Esophagus muscularis mucosa (tissue), 4 donors: ENCODE measurements at regions not wholly inside any gene's neighbourhood (a gene's known extent, or its start where the extent isn't known, plus 50 kb on each side); places are given as distances from the start of the nearest gene placed in this dataset.

Experiments used
- DNase-seq: peaks from one replicate; pipeline ENCODE4 v3.0.0-alpha.2; 2017; ENCODE audit errors: extremely low spot score
- H3K27ac ChIP-seq, 4 donors: fragments of 200-600 bp; sonication (generic); replicated peaks in 1 of 4; 1 replicate in 3 of 4; 2 replicates in 1 of 4; pipeline ENCODE4 v1.5.1; 2016 to 2019; ENCODE audit warnings: mild to moderate bottlenecking in 1 of 4
- H3K27me3 ChIP-seq, 4 donors: fragments of 200-600 bp; sonication (generic); one replicate each; pipeline versions ENCODE4 v1.5.1 to v1.6.0; 2016 to 2019
- H3K36me3 ChIP-seq, 4 donors: fragments of 200-600 bp; sonication (generic); one replicate each; pipeline ENCODE4 v1.5.1; 2016 to 2019
- H3K4me1 ChIP-seq, 4 donors: fragments of 200-600 bp; sonication (generic); one replicate each; pipeline ENCODE4 v1.5.1; 2016 to 2019
- H3K4me3 ChIP-seq, 4 donors: fragments of 200-600 bp; sonication (generic); 1 replicate in 2 of 4; 2 replicates in 2 of 4; pipeline ENCODE4 v1.5.1; 2016 to 2019; ENCODE audit warnings: mild to moderate bottlenecking in 4 of 4, moderate library complexity in 1 of 4
- H3K9me3 ChIP-seq, 4 donors: fragments of 200-600 bp; sonication (generic); 1 replicate in 3 of 4; 2 replicates in 1 of 4; pipeline ENCODE4 v1.5.1; 2016 to 2019
- EP300 ChIP-seq: sonication (generic); formaldehyde crosslinking; IDR thresholded peaks from one replicate; pipeline ENCODE4 v1.6.1; 2017; ENCODE audit warnings: antibody characterized with exemption
- POLR2A ChIP-seq: fragments of 450-650 bp; IDR thresholded peaks from one replicate; pipeline ENCODE4 v1.6.1; 2017; ENCODE audit warnings: antibody characterized with exemption, moderate library complexity, mild to moderate bottlenecking, low read depth
- POLR2AphosphoS5 ChIP-seq, 2 donors: sonication (generic); formaldehyde crosslinking; IDR thresholded peaks; one replicate each; pipeline ENCODE4 v1.6.1; 2017; ENCODE audit warnings: antibody characterized with exemption in 2 of 2
- WGBS: methylation state at CpG from one replicate; pipeline ENCODE4 v1.1.5; 2018; 5-methylcytosine and 5-hydroxymethylcytosine counted together
- intact Hi-C: fragments of 100-400 bp; cut with DNase I; formaldehyde crosslinking; loops from one replicate; pipeline ENCODE4 v1.15.1; 2023
- TF ChIP-seq, protein P1 (sequence below), 3 experiments: fragments of 200-600 bp in 2 of 3; fragments of 450-650 bp in 1 of 3; sonication (generic) in 2 of 3; IDR thresholded peaks; one replicate each; pipeline ENCODE4 v1.5.1; 2017 to 2019; ENCODE audit warnings: antibody characterized with exemption in 3 of 3, mild to moderate bottlenecking in 2 of 3, moderate library complexity in 1 of 3

DNA sequence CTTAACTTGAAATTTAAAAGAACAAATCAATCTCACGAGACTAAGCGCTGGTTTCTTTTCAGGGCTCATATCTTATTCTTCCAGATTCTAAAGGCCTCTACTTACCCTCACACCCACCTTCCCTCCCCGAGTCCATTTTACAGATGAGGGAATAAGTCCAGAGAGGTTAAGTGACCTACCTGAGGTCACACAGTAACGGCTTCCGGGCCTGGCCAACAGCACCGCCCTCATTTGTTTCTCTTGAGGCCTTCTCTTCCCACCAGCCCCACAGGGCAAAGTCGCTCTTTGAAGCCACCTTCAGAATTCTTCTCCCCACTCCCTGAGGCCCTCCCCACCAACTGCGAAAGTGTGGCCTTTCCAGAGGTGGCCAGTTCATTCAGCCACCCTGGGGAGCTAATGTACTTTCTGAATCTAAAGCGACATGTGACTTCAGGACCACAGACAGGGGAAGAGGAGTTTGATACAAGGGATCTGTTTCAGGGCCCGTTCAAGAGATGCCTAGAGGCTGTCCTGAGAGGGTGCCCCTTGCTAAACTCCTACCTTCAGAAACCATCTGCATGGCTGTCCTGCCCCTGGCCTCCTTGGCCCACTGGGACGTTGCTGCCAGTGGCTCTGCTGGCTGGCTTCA, 275.3 kb downstream of the HAUS1 start:
- no peaks in the 10 kb centered on the region for H3K36me3 ChIP-seq
- 85% methylated on average over 10 of the region's 11 CpGs for WGBS
- H3K4me3 ChIP-seq, result no peak overlapping the region
- H3K9me3 ChIP-seq, result no peaks in the 10 kb centered on the region
- peaks cover 0 to 6% (median 0%) of the 10 kb centered on the region in 4 donors for H3K4me1 ChIP-seq
- intact Hi-C loops, result no loop called here
- H3K27me3 ChIP-seq, result no peaks in the 10 kb centered on the region
- TF ChIP-seq POLR2AphosphoS5 (IDR thresholded peaks at IDR 0.05) (no peak), EP300 (no peak)
- no peak for DNase-seq
- H3K27ac ChIP-seq, result no peak overlapping the region

DNA sequence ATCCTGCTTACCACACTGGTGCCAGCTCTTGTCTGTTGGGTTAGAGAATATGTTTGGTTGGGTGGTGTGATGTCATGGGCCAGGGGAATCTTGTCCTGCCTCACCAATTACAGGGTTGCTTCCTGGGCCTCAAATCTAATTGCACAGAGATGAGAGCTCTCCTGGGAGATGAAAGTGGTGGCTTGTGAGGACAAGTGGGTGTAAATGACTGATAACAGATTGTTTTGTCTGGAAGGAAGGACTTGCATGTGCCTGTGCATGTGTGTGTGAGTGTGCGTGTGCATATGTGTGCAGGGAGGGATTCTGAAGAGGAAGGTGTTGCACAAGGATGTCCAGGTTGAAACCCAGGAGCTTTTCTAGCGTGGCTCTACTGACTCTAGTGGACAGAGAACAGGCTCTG, 271.9 kb downstream of the LOXHD1 start:
- no peaks in the 10 kb centered on the region for H3K27me3 ChIP-seq
- H3K9me3 ChIP-seq, result no peaks in the 10 kb centered on the region
- H3K4me3 ChIP-seq, result no peak overlapping the region
- H3K4me1 ChIP-seq, result peaks cover 19 to 28% (median 24%) of the 10 kb centered on the region in 4 donors
- 81% methylated on average over 2 of the region's 2 CpGs for WGBS
- H3K27ac ChIP-seq, result no peak overlapping the region
- no peaks in the 10 kb centered on the region for H3K36me3 ChIP-seq
- no peak for DNase-seq
- TF ChIP-seq, protein P1, sequence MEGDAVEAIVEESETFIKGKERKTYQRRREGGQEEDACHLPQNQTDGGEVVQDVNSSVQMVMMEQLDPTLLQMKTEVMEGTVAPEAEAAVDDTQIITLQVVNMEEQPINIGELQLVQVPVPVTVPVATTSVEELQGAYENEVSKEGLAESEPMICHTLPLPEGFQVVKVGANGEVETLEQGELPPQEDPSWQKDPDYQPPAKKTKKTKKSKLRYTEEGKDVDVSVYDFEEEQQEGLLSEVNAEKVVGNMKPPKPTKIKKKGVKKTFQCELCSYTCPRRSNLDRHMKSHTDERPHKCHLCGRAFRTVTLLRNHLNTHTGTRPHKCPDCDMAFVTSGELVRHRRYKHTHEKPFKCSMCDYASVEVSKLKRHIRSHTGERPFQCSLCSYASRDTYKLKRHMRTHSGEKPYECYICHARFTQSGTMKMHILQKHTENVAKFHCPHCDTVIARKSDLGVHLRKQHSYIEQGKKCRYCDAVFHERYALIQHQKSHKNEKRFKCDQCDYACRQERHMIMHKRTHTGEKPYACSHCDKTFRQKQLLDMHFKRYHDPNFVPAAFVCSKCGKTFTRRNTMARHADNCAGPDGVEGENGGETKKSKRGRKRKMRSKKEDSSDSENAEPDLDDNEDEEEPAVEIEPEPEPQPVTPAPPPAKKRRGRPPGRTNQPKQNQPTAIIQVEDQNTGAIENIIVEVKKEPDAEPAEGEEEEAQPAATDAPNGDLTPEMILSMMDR (IDR thresholded peaks at IDR 0.05), result no peak
- TF ChIP-seq POLR2AphosphoS5 (IDR thresholded peaks at IDR 0.05), result no peak
- TF ChIP-seq EP300, result no peak
- TF ChIP-seq POLR2A, result no peak
- intact Hi-C loops, result no loop called here

DNA sequence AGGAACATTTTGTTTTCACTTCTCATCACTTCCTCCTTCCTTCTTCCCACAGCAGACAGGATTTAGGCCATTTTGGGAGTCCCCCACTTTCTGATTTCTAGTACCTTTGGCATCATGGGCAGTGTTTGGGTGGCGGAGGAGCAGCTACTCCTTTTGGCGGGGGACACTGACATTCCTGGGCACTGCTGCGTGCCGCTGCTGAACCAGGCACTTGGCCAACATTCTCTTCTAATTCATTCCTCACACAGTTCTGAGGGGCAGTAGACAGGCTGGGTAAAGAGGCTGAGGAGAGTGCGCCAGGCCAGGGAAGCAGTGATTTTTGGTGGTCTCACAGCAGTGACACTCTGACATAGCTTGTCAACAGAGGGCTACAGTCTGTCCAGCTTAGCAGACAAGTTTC, 270.2 kb downstream of the LOXHD1 start:
- TF ChIP-seq POLR2AphosphoS5 (IDR thresholded peaks at IDR 0.05) (no peak), EP300 (no peak), POLR2A (no peak)
- TF ChIP-seq, protein P1 (IDR thresholded peaks at IDR 0.05), result no peak
- peaks cover 19 to 28% (median 24%) of the 10 kb centered on the region in 4 donors for H3K4me1 ChIP-seq
- H3K36me3 ChIP-seq, result no peaks in the 10 kb centered on the region
- H3K9me3 ChIP-seq, result no peaks in the 10 kb centered on the region
- WGBS, result 24% methylated on average over 5 of the region's 5 CpGs
- intact Hi-C loops, result no loop called here
- no peak for DNase-seq
- H3K27ac ChIP-seq, result peak overlapping the region; percentile 9 to 60 (median 52)
- no peak overlapping the region for H3K4me3 ChIP-seq
- no peaks in the 10 kb centered on the region for H3K27me3 ChIP-seq

DNA sequence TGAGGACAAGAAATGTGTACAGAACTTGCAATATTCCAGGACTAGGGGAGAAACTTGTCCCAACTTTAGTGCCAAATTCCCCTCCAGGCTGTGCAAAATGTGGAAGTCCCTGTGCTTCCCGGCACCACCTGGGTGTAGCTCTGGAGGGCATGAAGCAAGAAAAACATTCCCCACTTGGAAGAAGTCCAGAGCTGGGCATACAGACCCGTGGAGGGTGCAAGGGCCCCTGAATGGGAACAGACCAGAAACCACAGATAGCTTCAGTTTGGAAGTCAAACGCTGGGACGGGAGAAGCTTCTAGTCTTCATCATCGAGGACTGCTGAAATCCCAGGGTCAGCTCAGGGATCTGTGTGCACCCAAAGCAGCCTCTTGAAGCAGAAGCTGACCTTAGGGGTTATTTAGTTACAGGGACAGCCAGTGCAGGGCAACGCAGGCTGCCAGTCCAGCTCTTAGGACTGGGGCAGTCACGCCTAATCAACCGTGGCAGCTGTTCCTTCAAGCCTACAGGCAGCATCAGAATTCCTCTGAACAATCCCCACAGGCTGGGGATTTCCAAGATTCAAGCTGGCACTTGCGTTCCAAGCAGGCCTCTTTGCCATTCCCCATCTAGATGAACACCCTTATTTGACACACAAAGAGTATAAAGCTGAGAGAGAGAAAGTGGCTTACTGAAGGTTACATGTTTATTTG, 269.4 kb downstream of the LOXHD1 start:
- Histone ChIP-seq H3K4me1 (peaks cover 19 to 28% (median 24%) of the 10 kb centered on the region in 4 donors), H3K27me3 (no peaks in the 10 kb centered on the region), H3K36me3 (no peaks in the 10 kb centered on the region), H3K27ac (peak overlapping the region in 3 of 4 donors; percentile 49 to 60 (median 55)), H3K9me3 (no peaks in the 10 kb centered on the region), H3K4me3 (no peak overlapping the region)
- TF ChIP-seq, protein P1 (IDR thresholded peaks at IDR 0.05), result no peak
- TF ChIP-seq POLR2A (no peak), EP300 (no peak), POLR2AphosphoS5 (IDR thresholded peaks at IDR 0.05) (no peak)
- 44% methylated on average over 5 of the region's 9 CpGs for WGBS
- intact Hi-C loops, result no loop called here
- no peak for DNase-seq

DNA sequence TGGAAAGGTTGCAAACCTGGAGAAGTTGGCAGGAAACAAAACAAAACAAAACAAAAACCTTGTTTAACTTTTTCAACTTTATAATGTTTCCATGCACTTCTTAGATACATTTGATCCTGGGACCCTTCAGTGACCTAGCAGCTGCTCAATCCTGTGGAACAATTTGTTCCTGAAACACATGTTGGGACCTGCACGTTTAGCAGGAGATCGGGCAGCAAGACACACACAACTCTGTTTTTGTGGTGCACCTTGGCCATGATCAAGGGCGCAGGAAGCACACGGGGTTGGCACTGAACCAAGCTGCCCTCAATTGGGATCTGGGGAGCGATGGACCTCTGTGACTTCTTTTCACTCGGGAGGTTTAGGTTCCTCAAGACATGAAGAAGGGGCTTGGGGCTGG, 268.7 kb downstream of the LOXHD1 start:
- Histone ChIP-seq H3K27ac (peak overlapping the region in 1 of 4 donors; percentile 55), H3K36me3 (no peaks in the 10 kb centered on the region)

More for the DNA sequence above, 268.7 kb downstream of the LOXHD1 start:
- H3K4me3 ChIP-seq, result no peak overlapping the region
- no peaks in the 10 kb centered on the region for H3K27me3 ChIP-seq
- TF ChIP-seq POLR2A (no peak), POLR2AphosphoS5 (IDR thresholded peaks at IDR 0.05) (no peak), EP300 (no peak)
- TF ChIP-seq, protein P1 (IDR thresholded peaks at IDR 0.05), result no peak
- WGBS, result 67% methylated on average over 6 of the region's 6 CpGs
- peaks cover 19 to 28% (median 24%) of the 10 kb centered on the region in 4 donors for H3K4me1 ChIP-seq
- intact Hi-C loops, result no loop called here
- DNase-seq, result no peak
- H3K9me3 ChIP-seq, result no peaks in the 10 kb centered on the region
